SK-N-SH treated with all-trans-retinoic acid at 6 μM for 48 hours (cell line): ENCODE measurements at regions not wholly inside any gene's neighbourhood (a gene's known extent, or its start where the extent isn't known, plus 50 kb on each side); places are given as distances from the start of the nearest gene placed in this dataset.

Experiments
- ARNTL ChIP-seq: fragments of 450-650 bp; formaldehyde crosslinking; IDR thresholded peaks from 2 replicates; pipeline ENCODE4 v1.5.0; 2020; ENCODE audit warnings: low read depth, mild to moderate bottlenecking, moderate library complexity, borderline replicate concordance
- ESRRG ChIP-seq: fragments of 250-450 bp; sonication (Bioruptor Pico); IDR thresholded peaks from 2 replicates; pipeline ENCODE4 v1.6.1; 2021; ENCODE audit warnings: mild to moderate bottlenecking
- RARB ChIP-seq: fragments of 250-450 bp; sonication (Bioruptor Pico); IDR thresholded peaks from 2 replicates; pipeline ENCODE4 v1.8.0; 2021; ENCODE audit warnings: mild to moderate bottlenecking, moderate library complexity

- TF ChIP-seq RARB = no peak
- no peak for TF ChIP-seq ESRRG (CRISPR knock-in tag)
- TF ChIP-seq ARNTL (CRISPR knock-in tag) = no peak
Measured at GRCh38 chr12:126780343-126780742, 1486.6 kb upstream of the TMEM132C start.
